Neural progenitor cell (in vitro differentiated cells): ENCODE measurements at regions not wholly inside any gene's neighbourhood (a gene's known extent, or its start where the extent isn't known, plus 50 kb on each side); places are given as distances from the start of the nearest gene placed in this dataset.

Experiments
- DNase-seq: peaks from one replicate; pipeline ENCODE4 v3.0.0-alpha.2; 2016; ENCODE audit warnings: low spot score
- H2AFZ ChIP-seq: fragments of 200-600 bp; sonication (generic); replicated peaks from 2 replicates; pipeline ENCODE4 v1.6.1; 2016; ENCODE audit warnings: antibody characterized with exemption
- H3F3A ChIP-seq: fragments of 200-600 bp; sonication (generic); 2 replicates; pipeline ENCODE4 v1.6.1; 2016; ENCODE audit warnings: antibody characterized with exemption, low read depth
- H3K27ac ChIP-seq: fragments of 200-600 bp; sonication (generic); 2 replicates; pipeline ENCODE4 v1.5.1; 2016; ENCODE audit warnings: mild to moderate bottlenecking
- H3K27me3 ChIP-seq: fragments of 200-600 bp; sonication (generic); 2 replicates; pipeline ENCODE4 v1.6.1; 2016; ENCODE audit warnings: mild to moderate bottlenecking, moderate library complexity
- H3K36me3 ChIP-seq: fragments of 200-600 bp; sonication (generic); 2 replicates; pipeline ENCODE4 v1.5.1; 2016
- H3K4me1 ChIP-seq: fragments of 200-600 bp; sonication (generic); 2 replicates; pipeline ENCODE4 v1.6.1; 2016; ENCODE audit warnings: mixed run types
- H3K4me2 ChIP-seq: fragments of 200-600 bp; sonication (generic); 2 replicates; pipeline ENCODE4 v1.6.1; 2016
- H3K4me3 ChIP-seq: fragments of 200-600 bp; sonication (generic); 2 replicates; pipeline ENCODE4 v1.5.1; 2016
- H3K79me2 ChIP-seq: fragments of 200-600 bp; sonication (generic); 2 replicates; pipeline ENCODE4 v1.6.1; 2016; ENCODE audit warnings: low read depth
- H3K9ac ChIP-seq: fragments of 200-600 bp; sonication (generic); 2 replicates; pipeline ENCODE4 v1.6.1; 2016
- H3K9me3 ChIP-seq: fragments of 200-600 bp; sonication (generic); 2 replicates; pipeline ENCODE4 v1.5.1; 2016; ENCODE audit warnings: low read depth
- H4K20me1 ChIP-seq: fragments of 200-600 bp; sonication (generic); 2 replicates; pipeline ENCODE4 v1.6.1; 2016; ENCODE audit warnings: low read depth
- H3K27ac Mint-ChIP-seq: 3 replicates; pipeline ENCODE4 v1.8.0; 2021; ENCODE audit warnings: mixed read lengths
- H3K27me3 Mint-ChIP-seq: 2 replicates; pipeline ENCODE4 v1.8.0; 2022; ENCODE audit warnings: low read depth, mild to moderate bottlenecking, inconsistent platforms, moderate library complexity, mixed read lengths; ENCODE audit not compliant: insufficient read depth
- H3K36me3 Mint-ChIP-seq: 3 replicates; pipeline ENCODE4 v1.8.0; 2021; ENCODE audit warnings: mixed read lengths
- H3K4me1 Mint-ChIP-seq: 3 replicates; pipeline ENCODE4 v1.8.0; 2021; ENCODE audit warnings: mixed read lengths
- H3K4me3 Mint-ChIP-seq: 3 replicates; pipeline ENCODE4 v1.8.0; 2021; ENCODE audit warnings: mild to moderate bottlenecking, moderate library complexity, mixed read lengths
- H3K9me3 Mint-ChIP-seq: 3 replicates; pipeline ENCODE4 v1.8.0; 2020; ENCODE audit warnings: mixed read lengths
- CTCF ChIP-seq: fragments of 200-600 bp; sonication (generic); IDR thresholded peaks from 2 replicates; pipeline ENCODE4 v1.5.1; 2017; ENCODE audit warnings: antibody characterized with exemption, mild to moderate bottlenecking
- EZH2 ChIP-seq: fragments of 200-600 bp; sonication (generic); IDR thresholded peaks from 2 replicates; pipeline ENCODE4 v1.6.1; 2017; ENCODE audit warnings: antibody characterized with exemption, mild to moderate bottlenecking, moderate library complexity
- EZH2phosphoT487 ChIP-seq: fragments of 200-600 bp; sonication (generic); IDR thresholded peaks from 2 replicates; pipeline ENCODE4 v1.6.1; 2017; ENCODE audit warnings: antibody characterized with exemption

- DNase-seq = no peak
- H3K27ac ChIP-seq = no peak overlapping the region
- Mint-ChIP-seq H3K9me3 (peaks cover 2% of the 10 kb centered on the region), H3K36me3 (peaks cover 11% of the 10 kb centered on the region), H3K4me3 (no peak overlapping the region), H3K27me3 (no peaks in the 10 kb centered on the region), H3K27ac (peak overlapping the region; percentile 88), H3K4me1 (peaks cover 27% of the 10 kb centered on the region)
- no peaks in the 10 kb centered on the region for H3K27me3 ChIP-seq
- no peak overlapping the region for H3K9ac ChIP-seq
- H3F3A ChIP-seq = peaks cover 4% of the 10 kb centered on the region
- H3K9me3 ChIP-seq = no peaks in the 10 kb centered on the region
- H3K36me3 ChIP-seq = no peaks in the 10 kb centered on the region
- H3K4me3 ChIP-seq = no peak overlapping the region
- H2AFZ ChIP-seq = no peak overlapping the region
- H3K79me2 ChIP-seq = no peaks in the 10 kb centered on the region
- TF ChIP-seq CTCF = no peak
- no peak for TF ChIP-seq EZH2phosphoT487
- TF ChIP-seq EZH2 = no peak
- no peaks in the 10 kb centered on the region for H4K20me1 ChIP-seq
- peaks cover 25% of the 10 kb centered on the region for H3K4me1 ChIP-seq
- H3K4me2 ChIP-seq = peak overlapping the region; percentile 0
These were observed 78.3 kb upstream of the AKIP1 start for GRCh38 chr11:8832571-8833260.

DNA sequence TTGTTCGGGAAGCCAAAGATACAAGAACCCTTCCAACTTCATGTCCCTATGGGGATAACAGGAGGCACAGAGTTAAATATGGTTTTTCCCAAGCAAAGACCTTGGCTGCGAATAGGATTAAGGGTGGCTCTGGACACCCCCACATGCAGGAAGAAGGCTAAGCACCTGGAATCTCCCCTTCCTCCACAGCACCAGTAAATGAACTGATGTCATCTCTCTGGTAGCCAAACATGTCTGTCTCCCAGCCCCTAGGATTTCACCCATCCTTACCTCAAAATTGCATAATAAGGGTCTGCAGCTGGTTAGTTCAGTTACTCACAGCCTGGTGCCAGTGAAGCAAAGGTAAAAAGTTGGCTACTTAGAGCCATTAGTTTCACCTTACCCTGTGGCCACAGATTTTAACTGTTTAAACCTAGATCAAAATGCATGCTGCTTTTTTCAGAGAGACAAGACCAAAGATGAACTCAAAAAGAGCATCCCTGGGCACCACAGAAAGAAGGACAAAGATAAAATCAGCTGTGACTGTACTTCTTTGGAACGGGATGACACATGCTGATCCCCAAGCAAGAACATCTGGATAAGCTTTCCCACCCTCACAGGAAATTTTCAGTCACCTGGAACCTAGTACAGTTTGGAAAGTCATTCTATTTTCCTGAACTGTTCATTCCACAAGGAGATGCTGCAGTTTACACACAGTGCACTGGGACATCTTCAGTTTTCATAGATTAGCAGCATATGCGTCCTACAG, 77.2 kb upstream of the AKIP1 start:
- no peak for DNase-seq
- Histone ChIP-seq H4K20me1 (no peaks in the 10 kb centered on the region), H2AFZ (no peak overlapping the region), H3K36me3 (no peaks in the 10 kb centered on the region), H3F3A (peaks cover 9% of the 10 kb centered on the region), H3K9me3 (no peaks in the 10 kb centered on the region), H3K4me3 (no peak overlapping the region), H3K27me3 (no peaks in the 10 kb centered on the region), H3K27ac (no peak overlapping the region), H3K79me2 (peaks cover 7% of the 10 kb centered on the region), H3K9ac (no peak overlapping the region), H3K4me2 (no peak overlapping the region), H3K4me1 (peaks cover 33% of the 10 kb centered on the region)
- Mint-ChIP-seq H3K9me3 (peaks cover 4% of the 10 kb centered on the region), H3K27ac (no peak overlapping the region), H3K4me3 (no peak overlapping the region), H3K36me3 (peaks cover 15% of the 10 kb centered on the region), H3K27me3 (no peaks in the 10 kb centered on the region), H3K4me1 (peaks cover 27% of the 10 kb centered on the region)
- TF ChIP-seq EZH2phosphoT487 = no peak
- no peak for TF ChIP-seq EZH2
- TF ChIP-seq CTCF = no peak

DNA sequence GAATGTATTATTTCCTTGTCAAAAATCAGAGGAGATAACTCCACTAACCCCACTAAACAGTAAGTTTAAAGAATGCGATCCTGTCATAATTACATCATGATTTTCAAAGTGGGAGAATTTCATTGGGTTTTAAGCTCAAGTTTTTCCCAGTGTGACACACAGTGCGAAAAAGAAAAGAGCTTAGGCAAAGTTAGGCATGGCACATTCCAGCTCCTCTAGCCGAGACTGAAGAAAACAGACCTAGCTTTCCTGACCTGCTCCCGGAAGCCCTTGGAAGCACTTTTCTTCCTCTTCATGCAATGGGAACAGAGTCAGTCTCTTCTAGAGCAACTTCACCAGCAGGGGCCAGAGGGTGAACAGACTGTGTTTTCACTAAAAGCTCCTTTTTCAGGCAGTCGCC, 76.6 kb upstream of the AKIP1 start:
- Histone ChIP-seq H3K9ac (no peak overlapping the region), H3K27me3 (no peaks in the 10 kb centered on the region), H3K9me3 (no peaks in the 10 kb centered on the region), H3K4me2 (no peak overlapping the region), H3K4me1 (peaks cover 39% of the 10 kb centered on the region), H2AFZ (no peak overlapping the region), H3K36me3 (no peaks in the 10 kb centered on the region), H3F3A (peaks cover 15% of the 10 kb centered on the region), H3K79me2 (peaks cover 13% of the 10 kb centered on the region), H3K27ac (no peak overlapping the region), H3K4me3 (no peak overlapping the region), H4K20me1 (no peaks in the 10 kb centered on the region)
- Mint-ChIP-seq H3K4me1 (peaks cover 31% of the 10 kb centered on the region), H3K4me3 (no peak overlapping the region), H3K9me3 (peaks cover 4% of the 10 kb centered on the region), H3K27ac (peak overlapping the region; percentile 53), H3K36me3 (peaks cover 15% of the 10 kb centered on the region), H3K27me3 (no peaks in the 10 kb centered on the region)
- DNase-seq = no peak
- TF ChIP-seq EZH2phosphoT487 (no peak), EZH2 (no peak), CTCF (no peak)
